ENCODE measurements at regions not wholly inside any gene's neighbourhood (a gene's known extent, or its start where the extent isn't known, plus 50 kb on each side); places are given as distances from the start of the nearest gene placed in this dataset.

DNA sequence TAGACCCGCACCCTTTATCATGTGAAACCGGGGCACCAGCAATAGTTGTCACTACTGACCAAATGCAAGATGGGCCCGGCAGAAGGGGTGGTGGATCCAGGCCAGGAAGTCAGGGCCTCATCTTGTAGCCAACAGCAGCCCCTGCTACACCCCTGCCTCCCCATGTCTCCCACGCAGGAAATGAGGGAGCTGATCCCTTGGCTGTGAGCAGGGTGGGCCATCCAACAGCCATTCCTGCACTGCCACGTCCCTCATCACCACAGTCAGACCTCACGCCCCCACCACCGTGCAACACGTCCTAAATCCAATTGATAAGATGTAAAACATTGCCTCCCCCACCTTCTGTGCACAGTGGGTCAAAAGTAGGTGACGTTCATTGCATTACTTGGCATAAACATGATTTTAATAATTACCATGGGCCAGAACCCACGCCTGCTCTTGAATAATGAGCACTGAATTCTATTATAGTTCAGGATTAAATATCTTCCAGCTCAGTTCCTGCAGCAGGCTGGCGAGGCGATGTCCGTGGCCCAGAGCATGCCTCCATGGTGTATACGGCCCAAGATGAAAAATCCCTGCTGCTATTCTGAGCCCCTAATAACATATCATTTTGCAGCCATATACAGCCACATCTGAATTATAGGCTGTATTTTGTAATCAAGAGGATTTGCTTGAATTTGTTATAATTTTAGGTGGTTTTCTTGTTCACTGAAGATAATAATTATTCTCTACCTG lies 1373.8 kb downstream of the BRD1 start:
- Histone ChIP-seq H4K20me1 (ENCODE audit: low read depth, low read length) (no peaks in the 10 kb centered on the region), H3K27ac (ENCODE audit: low read depth, low read length) (no peak overlapping the region), H3K27me3 (ENCODE audit: low read length) (no peaks in the 10 kb centered on the region), H3K9ac (ENCODE audit: low read length) (no peak overlapping the region), H3K4me2 (ENCODE audit: low read depth, low read length, poor library complexity, severe bottlenecking) (no peak overlapping the region), H3K9me3 (ENCODE audit: insufficient read depth, low read length) (no peaks in the 10 kb centered on the region), H3K79me2 (ENCODE audit: insufficient read depth, low read length) (no peaks in the 10 kb centered on the region), H3F3A (ENCODE audit: insufficient read depth) (no peaks in the 10 kb centered on the region), H3K36me3 (ENCODE audit: low read length) (no peaks in the 10 kb centered on the region), H3K4me3 (ENCODE audit: insufficient read depth, low read length, poor library complexity, severe bottlenecking) (no peak overlapping the region), H2AFZ (ENCODE audit: low read depth, low read length, severe bottlenecking) (no peak overlapping the region), H3K9me2 (replicated peaks; ENCODE audit: insufficient read depth, low read length) (no peaks in the 10 kb centered on the region)
- no peak for TF ChIP-seq EZH2phosphoT487 (conservative IDR thresholded peaks at IDR 0.05; ENCODE audit: low read length)

DNA sequence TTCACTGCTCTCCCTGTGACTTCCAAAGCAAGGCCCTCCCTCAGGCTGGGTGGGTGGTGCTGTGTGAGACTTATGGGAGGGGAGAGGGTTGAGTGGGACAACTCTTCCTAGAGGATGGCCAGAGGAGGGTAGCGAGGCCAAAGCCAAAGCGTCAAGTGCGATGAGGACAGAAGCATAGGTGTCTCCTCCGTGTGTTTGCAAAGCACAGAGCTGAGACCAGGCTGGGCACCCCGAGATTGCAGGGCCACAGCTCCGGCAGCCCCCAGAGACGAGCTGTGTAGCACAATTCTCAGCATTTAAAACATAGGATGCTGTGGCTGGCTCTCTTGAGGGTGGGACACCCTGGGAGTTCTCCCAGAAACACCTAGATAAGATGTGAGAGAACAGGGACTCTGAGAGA lies 1374.5 kb downstream of the BRD1 start:
- no peak overlapping the region for H2AFZ ChIP-seq (ENCODE audit: low read depth, low read length, severe bottlenecking)
- H3F3A ChIP-seq (ENCODE audit: insufficient read depth) = no peaks in the 10 kb centered on the region
- H3K4me2 ChIP-seq (ENCODE audit: low read depth, low read length, poor library complexity, severe bottlenecking) = no peak overlapping the region
- no peak overlapping the region for H3K4me3 ChIP-seq (ENCODE audit: insufficient read depth, low read length, poor library complexity, severe bottlenecking)
- no peak overlapping the region for H3K27ac ChIP-seq (ENCODE audit: low read depth, low read length)
- H3K9me2 ChIP-seq (replicated peaks; ENCODE audit: insufficient read depth, low read length) = no peaks in the 10 kb centered on the region
- H4K20me1 ChIP-seq (ENCODE audit: low read depth, low read length) = no peaks in the 10 kb centered on the region
- H3K79me2 ChIP-seq (ENCODE audit: insufficient read depth, low read length) = no peaks in the 10 kb centered on the region
- no peaks in the 10 kb centered on the region for H3K36me3 ChIP-seq (ENCODE audit: low read length)
- TF ChIP-seq EZH2phosphoT487 (conservative IDR thresholded peaks at IDR 0.05; ENCODE audit: low read length) = no peak
- TF ChIP-seq, protein P1, sequence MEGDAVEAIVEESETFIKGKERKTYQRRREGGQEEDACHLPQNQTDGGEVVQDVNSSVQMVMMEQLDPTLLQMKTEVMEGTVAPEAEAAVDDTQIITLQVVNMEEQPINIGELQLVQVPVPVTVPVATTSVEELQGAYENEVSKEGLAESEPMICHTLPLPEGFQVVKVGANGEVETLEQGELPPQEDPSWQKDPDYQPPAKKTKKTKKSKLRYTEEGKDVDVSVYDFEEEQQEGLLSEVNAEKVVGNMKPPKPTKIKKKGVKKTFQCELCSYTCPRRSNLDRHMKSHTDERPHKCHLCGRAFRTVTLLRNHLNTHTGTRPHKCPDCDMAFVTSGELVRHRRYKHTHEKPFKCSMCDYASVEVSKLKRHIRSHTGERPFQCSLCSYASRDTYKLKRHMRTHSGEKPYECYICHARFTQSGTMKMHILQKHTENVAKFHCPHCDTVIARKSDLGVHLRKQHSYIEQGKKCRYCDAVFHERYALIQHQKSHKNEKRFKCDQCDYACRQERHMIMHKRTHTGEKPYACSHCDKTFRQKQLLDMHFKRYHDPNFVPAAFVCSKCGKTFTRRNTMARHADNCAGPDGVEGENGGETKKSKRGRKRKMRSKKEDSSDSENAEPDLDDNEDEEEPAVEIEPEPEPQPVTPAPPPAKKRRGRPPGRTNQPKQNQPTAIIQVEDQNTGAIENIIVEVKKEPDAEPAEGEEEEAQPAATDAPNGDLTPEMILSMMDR (IDR thresholded peaks at IDR 0.05; ENCODE audit: insufficient read depth, low read length, poor library complexity, severe bottlenecking) = no peak
- no peak overlapping the region for H3K9ac ChIP-seq (ENCODE audit: low read length)
- no peaks in the 10 kb centered on the region for H3K27me3 ChIP-seq (ENCODE audit: low read length)
- no peaks in the 10 kb centered on the region for H3K9me3 ChIP-seq (ENCODE audit: insufficient read depth, low read length)

DNA sequence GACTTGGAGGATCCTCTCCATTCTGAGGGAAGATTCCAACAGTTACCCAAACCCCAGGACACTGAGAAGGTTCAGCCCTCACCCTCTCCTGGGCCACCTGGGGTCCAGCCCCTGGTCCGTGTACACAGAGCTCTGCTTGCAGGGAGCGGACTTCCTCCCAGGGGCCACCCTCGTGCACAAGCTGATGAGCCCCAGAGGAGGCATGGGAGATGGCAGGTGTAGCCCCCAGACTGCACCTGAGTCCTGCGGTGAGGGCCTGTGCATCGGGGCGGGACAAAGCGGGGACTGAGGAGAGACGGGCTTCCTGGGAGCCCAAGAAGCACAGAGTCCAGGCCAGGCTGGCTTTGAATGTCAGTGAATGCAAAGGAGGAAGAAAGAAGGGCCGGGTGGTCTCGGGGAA lies 1374.9 kb downstream of the BRD1 start:
- no peak overlapping the region for H2AFZ ChIP-seq (ENCODE audit: low read depth, low read length, severe bottlenecking)
- TF ChIP-seq, protein P1 (IDR thresholded peaks at IDR 0.05; ENCODE audit: insufficient read depth, low read length, poor library complexity, severe bottlenecking) = no peak
- no peak for TF ChIP-seq EZH2phosphoT487 (conservative IDR thresholded peaks at IDR 0.05; ENCODE audit: low read length)
- no peaks in the 10 kb centered on the region for H3K9me2 ChIP-seq (replicated peaks; ENCODE audit: insufficient read depth, low read length)
- no peaks in the 10 kb centered on the region for H3K79me2 ChIP-seq (ENCODE audit: insufficient read depth, low read length)
- H3K4me2 ChIP-seq (ENCODE audit: low read depth, low read length, poor library complexity, severe bottlenecking) = no peak overlapping the region
- H3K36me3 ChIP-seq (ENCODE audit: low read length) = no peaks in the 10 kb centered on the region
- no peak overlapping the region for H3K4me3 ChIP-seq (ENCODE audit: insufficient read depth, low read length, poor library complexity, severe bottlenecking)
- H4K20me1 ChIP-seq (ENCODE audit: low read depth, low read length) = no peaks in the 10 kb centered on the region
- no peak overlapping the region for H3K9ac ChIP-seq (ENCODE audit: low read length)
- no peaks in the 10 kb centered on the region for H3K9me3 ChIP-seq (ENCODE audit: insufficient read depth, low read length)
- H3K27ac ChIP-seq (ENCODE audit: low read depth, low read length) = no peak overlapping the region
- no peaks in the 10 kb centered on the region for H3F3A ChIP-seq (ENCODE audit: insufficient read depth)
- H3K27me3 ChIP-seq (ENCODE audit: low read length) = no peaks in the 10 kb centered on the region

DNA sequence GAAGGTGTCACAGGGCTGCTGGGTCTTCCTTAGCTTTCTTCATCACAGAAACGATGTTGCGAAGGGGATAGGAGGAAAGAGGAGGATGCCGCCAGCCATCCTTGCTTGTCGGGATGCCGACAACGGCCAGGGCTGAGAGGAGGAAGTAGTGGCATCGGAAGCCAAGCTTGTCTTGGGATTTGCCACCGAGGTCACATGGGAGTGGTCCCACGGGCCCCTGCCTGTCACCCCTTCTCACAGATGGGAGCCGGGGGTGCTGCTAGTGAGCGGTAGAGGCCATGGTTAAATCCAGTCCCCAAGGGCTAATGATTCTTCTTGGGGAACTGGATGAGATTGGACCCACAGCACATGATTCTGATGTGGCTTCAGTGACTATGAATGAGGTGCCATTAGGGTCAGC lies 1375.8 kb downstream of the BRD1 start:
- Histone ChIP-seq H3K9me3 (ENCODE audit: insufficient read depth, low read length) (no peaks in the 10 kb centered on the region), H3K27me3 (ENCODE audit: low read length) (no peaks in the 10 kb centered on the region)
- TF ChIP-seq, protein P1 (IDR thresholded peaks at IDR 0.05; ENCODE audit: insufficient read depth, low read length, poor library complexity, severe bottlenecking) = no peak
- no peak for TF ChIP-seq EZH2phosphoT487 (conservative IDR thresholded peaks at IDR 0.05; ENCODE audit: low read length)

More for the DNA sequence above, 1375.8 kb downstream of the BRD1 start:
- no peaks in the 10 kb centered on the region for H3K79me2 ChIP-seq (ENCODE audit: insufficient read depth, low read length)
- H3K9me2 ChIP-seq (replicated peaks; ENCODE audit: insufficient read depth, low read length) = no peaks in the 10 kb centered on the region
- H3F3A ChIP-seq (ENCODE audit: insufficient read depth) = no peaks in the 10 kb centered on the region
- no peaks in the 10 kb centered on the region for H3K36me3 ChIP-seq (ENCODE audit: low read length)
- H4K20me1 ChIP-seq (ENCODE audit: low read depth, low read length) = no peaks in the 10 kb centered on the region
- no peak overlapping the region for H3K27ac ChIP-seq (ENCODE audit: low read depth, low read length)
- H3K4me2 ChIP-seq (ENCODE audit: low read depth, low read length, poor library complexity, severe bottlenecking) = no peak overlapping the region
- H3K9ac ChIP-seq (ENCODE audit: low read length) = no peak overlapping the region
- no peak overlapping the region for H2AFZ ChIP-seq (ENCODE audit: low read depth, low read length, severe bottlenecking)
- H3K4me3 ChIP-seq (ENCODE audit: insufficient read depth, low read length, poor library complexity, severe bottlenecking) = no peak overlapping the region
